Lower leg skin (tissue), 3 donors: ENCODE measurements at regions not wholly inside any gene's neighbourhood (a gene's known extent, or its start where the extent isn't known, plus 50 kb on each side); places are given as distances from the start of the nearest gene placed in this dataset.

Experiments used
- CTCF ChIP-seq, 3 donors: fragments of 450-650 bp; IDR thresholded peaks; one replicate each; pipeline ENCODE4 v1.5.1; 2016; ENCODE audit warnings: antibody characterized with exemption in 3 of 3, mild to moderate bottlenecking in 3 of 3, moderate library complexity in 2 of 3
- POLR2A ChIP-seq, 2 donors: fragments of 450-650 bp; IDR thresholded peaks; one replicate each; pipeline ENCODE4 v1.6.1; 2016 to 2017; ENCODE audit warnings: antibody characterized with exemption in 2 of 2, mild to moderate bottlenecking in 1 of 2, moderate library complexity in 1 of 2

GRCh38 chr18:34632321-34632720, 77.8 kb upstream of the DTNA start:
- TF ChIP-seq POLR2A (IDR thresholded peaks at IDR 0.05) (no peak), CTCF (IDR thresholded peaks at IDR 0.05) (no peak)
